Loucy (cell line): ENCODE measurements at regions not wholly inside any gene's neighbourhood (a gene's known extent, or its start where the extent isn't known, plus 50 kb on each side); places are given as distances from the start of the nearest gene placed in this dataset.

Experiments used
- H2AFZ ChIP-seq: fragments of 200-600 bp; sonication (generic); 2 replicates; pipeline ENCODE4 v1.6.0; 2016; ENCODE audit warnings: antibody characterized with exemption, mild to moderate bottlenecking, low read length, moderate library complexity
- H3F3A ChIP-seq: fragments of 200-600 bp; 2 replicates; pipeline ENCODE4 v1.6.0; 2016; ENCODE audit warnings: antibody characterized with exemption, low read depth, mild to moderate bottlenecking
- H3K27me3 ChIP-seq: fragments of 200-600 bp; sonication (generic); 2 replicates; pipeline ENCODE4 v1.6.1; 2014; ENCODE audit warnings: low read length, mild to moderate bottlenecking; ENCODE audit not compliant: insufficient read depth, poor library complexity, severe bottlenecking
- H3K36me3 ChIP-seq: fragments of 200-600 bp; sonication (generic); 2 replicates; pipeline ENCODE4 v1.6.1; 2016; ENCODE audit warnings: low read length; ENCODE audit not compliant: insufficient read depth
- H3K4me1 ChIP-seq: fragments of 200-600 bp; sonication (generic); 2 replicates; pipeline ENCODE4 v1.5.1; 2014; ENCODE audit warnings: low read length, mild to moderate bottlenecking; ENCODE audit not compliant: insufficient read depth, poor library complexity, severe bottlenecking
- H3K4me2 ChIP-seq: fragments of 200-600 bp; sonication (generic); 2 replicates; pipeline ENCODE4 v1.6.0; 2014; ENCODE audit warnings: antibody characterized with exemption, low read length, low read depth, mild to moderate bottlenecking; ENCODE audit not compliant: poor library complexity, severe bottlenecking
- H3K4me3 ChIP-seq: fragments of 200-600 bp; sonication (generic); 2 replicates; pipeline ENCODE4 v1.5.1; 2014; ENCODE audit warnings: low read length, mild to moderate bottlenecking, mixed read lengths; ENCODE audit not compliant: poor library complexity, severe bottlenecking
- H3K79me2 ChIP-seq: fragments of 200-600 bp; sonication (generic); 2 replicates; pipeline ENCODE4 v1.6.1; 2014; ENCODE audit warnings: low read length; ENCODE audit not compliant: insufficient read depth
- H3K9ac ChIP-seq: fragments of 200-600 bp; sonication (generic); 2 replicates; pipeline ENCODE4 v1.6.0; 2014; ENCODE audit warnings: mild to moderate bottlenecking, low read depth, low read length, moderate library complexity; ENCODE audit not compliant: poor library complexity, severe bottlenecking
- H3K9me2 ChIP-seq: fragments of 200-600 bp; sonication (generic); replicated peaks from 2 replicates; pipeline ENCODE4 v1.6.1; 2016; ENCODE audit warnings: low read depth, low read length, mixed read lengths
- H3K9me3 ChIP-seq: fragments of 200-600 bp; sonication (generic); 2 replicates; pipeline ENCODE4 v1.6.1; 2014; ENCODE audit warnings: mild to moderate bottlenecking, antibody characterized with exemption, low read length, low read depth; ENCODE audit not compliant: insufficient read depth
- H4K20me1 ChIP-seq: fragments of 200-600 bp; sonication (generic); 2 replicates; pipeline ENCODE4 v1.6.0; 2014; ENCODE audit warnings: antibody characterized with exemption, low read length, mild to moderate bottlenecking; ENCODE audit not compliant: insufficient read depth, poor library complexity, severe bottlenecking
- EZH2phosphoT487 ChIP-seq: fragments of 200-600 bp; IDR thresholded peaks from 2 replicates; pipeline ENCODE4 v1.6.1; 2018; ENCODE audit warnings: antibody characterized with exemption, mild to moderate bottlenecking, moderate library complexity, borderline replicate concordance
- TF ChIP-seq, protein P1 (sequence below): fragments of 200-600 bp; sonication (generic); conservative IDR thresholded peaks from 2 replicates; pipeline ENCODE4 v1.5.1; 2014; ENCODE audit warnings: mild to moderate bottlenecking, antibody characterized with exemption, low read length

DNA sequence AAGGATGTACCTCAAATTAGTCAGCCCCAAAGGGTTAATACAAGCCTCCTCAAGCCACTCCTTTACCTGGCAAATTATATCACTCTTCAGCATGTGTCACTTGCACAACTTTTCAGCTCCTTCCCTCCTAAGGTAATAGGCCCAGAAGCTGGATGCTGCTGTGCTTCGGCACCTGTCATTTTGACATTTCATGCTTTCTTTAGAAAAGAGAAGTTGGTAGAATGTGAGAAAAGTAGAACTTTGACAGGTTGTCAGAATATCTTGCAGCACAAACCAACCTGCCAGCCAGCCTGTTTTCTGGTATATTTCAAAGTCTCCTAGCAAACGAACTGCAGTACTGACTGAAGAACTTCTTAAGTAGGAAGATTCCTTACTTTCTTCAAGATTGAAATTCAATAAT lies 2136.9 kb downstream of the MAT2B start:
- no peaks in the 10 kb centered on the region for H3K36me3 ChIP-seq
- no peaks in the 10 kb centered on the region for H3K27me3 ChIP-seq
- TF ChIP-seq, protein P1, sequence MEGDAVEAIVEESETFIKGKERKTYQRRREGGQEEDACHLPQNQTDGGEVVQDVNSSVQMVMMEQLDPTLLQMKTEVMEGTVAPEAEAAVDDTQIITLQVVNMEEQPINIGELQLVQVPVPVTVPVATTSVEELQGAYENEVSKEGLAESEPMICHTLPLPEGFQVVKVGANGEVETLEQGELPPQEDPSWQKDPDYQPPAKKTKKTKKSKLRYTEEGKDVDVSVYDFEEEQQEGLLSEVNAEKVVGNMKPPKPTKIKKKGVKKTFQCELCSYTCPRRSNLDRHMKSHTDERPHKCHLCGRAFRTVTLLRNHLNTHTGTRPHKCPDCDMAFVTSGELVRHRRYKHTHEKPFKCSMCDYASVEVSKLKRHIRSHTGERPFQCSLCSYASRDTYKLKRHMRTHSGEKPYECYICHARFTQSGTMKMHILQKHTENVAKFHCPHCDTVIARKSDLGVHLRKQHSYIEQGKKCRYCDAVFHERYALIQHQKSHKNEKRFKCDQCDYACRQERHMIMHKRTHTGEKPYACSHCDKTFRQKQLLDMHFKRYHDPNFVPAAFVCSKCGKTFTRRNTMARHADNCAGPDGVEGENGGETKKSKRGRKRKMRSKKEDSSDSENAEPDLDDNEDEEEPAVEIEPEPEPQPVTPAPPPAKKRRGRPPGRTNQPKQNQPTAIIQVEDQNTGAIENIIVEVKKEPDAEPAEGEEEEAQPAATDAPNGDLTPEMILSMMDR, result no peak
- TF ChIP-seq EZH2phosphoT487, result no peak
- no peaks in the 10 kb centered on the region for H3K79me2 ChIP-seq
- H3K9me3 ChIP-seq, result no peaks in the 10 kb centered on the region
- H2AFZ ChIP-seq, result no peak overlapping the region
- H3K4me3 ChIP-seq, result no peak overlapping the region
- no peaks in the 10 kb centered on the region for H3K4me1 ChIP-seq
- H3F3A ChIP-seq, result no peaks in the 10 kb centered on the region
- no peaks in the 10 kb centered on the region for H4K20me1 ChIP-seq
- no peaks in the 10 kb centered on the region for H3K9me2 ChIP-seq
- no peak overlapping the region for H3K9ac ChIP-seq
- no peak overlapping the region for H3K4me2 ChIP-seq

DNA sequence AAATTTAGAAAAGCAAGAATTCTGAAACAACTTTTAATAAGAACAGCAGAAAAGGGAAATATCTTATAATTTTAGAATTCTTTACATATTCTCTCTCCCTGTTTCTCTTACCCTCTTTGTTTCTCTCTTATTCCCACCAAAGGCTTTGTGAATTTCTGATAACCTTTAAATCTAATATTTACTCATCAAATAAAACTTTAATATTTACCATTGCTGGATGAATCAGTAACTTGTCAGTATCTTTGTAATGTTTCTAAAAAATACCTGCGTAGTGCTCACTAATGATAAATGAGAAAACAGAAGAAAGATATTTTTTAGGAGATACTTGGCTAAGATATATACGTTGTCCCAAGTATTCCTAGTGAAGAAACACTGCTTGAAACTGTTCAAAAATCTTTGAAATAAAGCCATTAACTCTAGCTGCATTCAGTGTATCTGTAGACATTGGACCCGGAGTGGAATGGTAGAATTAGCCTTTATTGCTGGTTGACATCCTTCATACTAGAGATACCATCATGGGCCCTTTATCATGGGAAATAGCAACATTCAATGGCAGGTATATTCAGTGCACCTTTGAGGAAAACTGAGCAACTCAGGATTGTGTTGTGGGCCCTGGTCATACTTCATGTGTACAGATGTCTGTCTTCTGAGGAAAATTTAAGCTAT lies 2160.4 kb downstream of the MAT2B start:
- no peak for TF ChIP-seq EZH2phosphoT487
- TF ChIP-seq, protein P1, result no peak
- Histone ChIP-seq H3K9ac (no peak overlapping the region), H2AFZ (no peak overlapping the region), H4K20me1 (no peaks in the 10 kb centered on the region), H3K9me3 (no peaks in the 10 kb centered on the region), H3K4me2 (no peak overlapping the region), H3K9me2 (no peaks in the 10 kb centered on the region), H3K4me3 (no peak overlapping the region), H3K36me3 (no peaks in the 10 kb centered on the region), H3K27me3 (no peaks in the 10 kb centered on the region), H3F3A (no peaks in the 10 kb centered on the region), H3K4me1 (no peaks in the 10 kb centered on the region), H3K79me2 (no peaks in the 10 kb centered on the region)

DNA sequence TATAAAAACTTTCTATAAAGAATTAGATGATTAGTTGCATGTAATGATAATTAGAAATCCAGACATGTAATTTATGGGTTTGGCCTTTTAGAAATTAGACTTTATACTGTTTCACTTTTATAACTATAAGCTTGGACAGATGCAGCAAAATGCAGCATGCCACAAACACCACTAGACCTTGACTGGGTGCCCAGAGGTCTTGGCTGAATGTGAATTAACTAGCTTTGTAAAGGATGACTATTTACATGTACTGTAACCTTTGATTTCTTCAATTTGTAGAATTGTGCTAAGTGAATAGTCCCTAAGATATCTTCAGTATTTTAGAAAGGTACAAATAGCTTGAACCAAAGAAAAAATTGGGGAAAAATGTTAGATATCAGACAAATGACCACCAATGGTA lies 2168.1 kb downstream of the MAT2B start:
- H4K20me1 ChIP-seq, result no peaks in the 10 kb centered on the region
- no peaks in the 10 kb centered on the region for H3K27me3 ChIP-seq
- H3K9me2 ChIP-seq, result no peaks in the 10 kb centered on the region
- no peaks in the 10 kb centered on the region for H3K4me1 ChIP-seq
- H3K4me2 ChIP-seq, result no peak overlapping the region
- TF ChIP-seq, protein P1, result no peak
- TF ChIP-seq EZH2phosphoT487, result no peak
- no peak overlapping the region for H3K4me3 ChIP-seq
- H3K9me3 ChIP-seq, result no peaks in the 10 kb centered on the region
- no peaks in the 10 kb centered on the region for H3K79me2 ChIP-seq
- no peak overlapping the region for H2AFZ ChIP-seq
- no peaks in the 10 kb centered on the region for H3K36me3 ChIP-seq
- no peaks in the 10 kb centered on the region for H3F3A ChIP-seq
- no peak overlapping the region for H3K9ac ChIP-seq
